Testis (tissue), 2 donors: ENCODE measurements at regions not wholly inside any gene's neighbourhood (a gene's known extent, or its start where the extent isn't known, plus 50 kb on each side); places are given as distances from the start of the nearest gene placed in this dataset.

Experiments
- POLR2A ChIP-seq: fragments of 450-650 bp; IDR thresholded peaks from one replicate; pipeline ENCODE4 v1.6.1; 2017; ENCODE audit warnings: antibody characterized with exemption, mild to moderate bottlenecking, moderate library complexity
- TF ChIP-seq, protein P1 (sequence below), 3 experiments: fragments of 450-650 bp in 2 of 3; fragments of 200-600 bp in 1 of 3; sonication (generic) in 1 of 3; IDR thresholded peaks; one replicate each; pipeline ENCODE4 v1.5.1; 2016 to 2019; ENCODE audit warnings: antibody characterized with exemption in 3 of 3, mild to moderate bottlenecking in 2 of 3, moderate library complexity in 1 of 3

DNA sequence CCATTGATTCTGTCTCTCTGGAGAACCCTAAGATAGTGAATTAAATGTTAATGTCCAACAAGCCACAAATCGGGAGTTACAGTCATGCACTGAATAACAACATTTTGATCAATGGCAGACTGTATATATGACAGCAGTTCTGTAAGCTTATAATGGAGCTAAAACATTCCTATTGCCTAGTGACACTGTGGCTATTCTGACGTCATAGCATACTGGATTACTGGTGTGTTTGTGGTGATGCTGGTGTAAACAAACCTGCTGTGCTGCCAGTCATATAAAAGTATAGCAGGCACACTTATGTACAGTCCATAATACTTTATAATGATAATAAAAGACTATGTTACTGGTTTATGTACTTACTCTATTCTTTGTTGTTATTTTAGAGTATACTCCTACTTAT is 56.7 kb upstream of the BICD1 start:
- no peak for TF ChIP-seq POLR2A
- TF ChIP-seq, protein P1, sequence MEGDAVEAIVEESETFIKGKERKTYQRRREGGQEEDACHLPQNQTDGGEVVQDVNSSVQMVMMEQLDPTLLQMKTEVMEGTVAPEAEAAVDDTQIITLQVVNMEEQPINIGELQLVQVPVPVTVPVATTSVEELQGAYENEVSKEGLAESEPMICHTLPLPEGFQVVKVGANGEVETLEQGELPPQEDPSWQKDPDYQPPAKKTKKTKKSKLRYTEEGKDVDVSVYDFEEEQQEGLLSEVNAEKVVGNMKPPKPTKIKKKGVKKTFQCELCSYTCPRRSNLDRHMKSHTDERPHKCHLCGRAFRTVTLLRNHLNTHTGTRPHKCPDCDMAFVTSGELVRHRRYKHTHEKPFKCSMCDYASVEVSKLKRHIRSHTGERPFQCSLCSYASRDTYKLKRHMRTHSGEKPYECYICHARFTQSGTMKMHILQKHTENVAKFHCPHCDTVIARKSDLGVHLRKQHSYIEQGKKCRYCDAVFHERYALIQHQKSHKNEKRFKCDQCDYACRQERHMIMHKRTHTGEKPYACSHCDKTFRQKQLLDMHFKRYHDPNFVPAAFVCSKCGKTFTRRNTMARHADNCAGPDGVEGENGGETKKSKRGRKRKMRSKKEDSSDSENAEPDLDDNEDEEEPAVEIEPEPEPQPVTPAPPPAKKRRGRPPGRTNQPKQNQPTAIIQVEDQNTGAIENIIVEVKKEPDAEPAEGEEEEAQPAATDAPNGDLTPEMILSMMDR (IDR thresholded peaks at IDR 0.05), result no peak
